ENCODE measurements at regions not wholly inside any gene's neighbourhood (a gene's known extent, or its start where the extent isn't known, plus 50 kb on each side); places are given as distances from the start of the nearest gene placed in this dataset.

GRCh38 chr7:42677751-42678699 lies 233.8 kb downstream of the C7orf25 start:
- no peak for DNase-seq (ENCODE audit: extremely low spot score, unreplicated experiment)
- TF ChIP-seq CTCF (conservative IDR thresholded peaks at IDR 0.05), result no peak
- no peak overlapping the region for H3K27ac Mint-ChIP-seq
- H3K9me3 Mint-ChIP-seq, result no peaks in the 10 kb centered on the region
- H3K27me3 Mint-ChIP-seq, result no peaks in the 10 kb centered on the region
- no peak overlapping the region for H3K4me3 Mint-ChIP-seq
- H3K36me3 Mint-ChIP-seq, result no peaks in the 10 kb centered on the region
- peaks cover 25% of the 10 kb centered on the region for H3K4me1 Mint-ChIP-seq (ENCODE audit: unreplicated experiment)

- no peaks in the 10 kb centered on the region for H3K27me3 Mint-ChIP-seq
- no peak for TF ChIP-seq CTCF (conservative IDR thresholded peaks at IDR 0.05)
- no peaks in the 10 kb centered on the region for H3K36me3 Mint-ChIP-seq
- no peak for DNase-seq (ENCODE audit: extremely low spot score, unreplicated experiment)
- no peak overlapping the region for H3K27ac Mint-ChIP-seq
- no peak overlapping the region for H3K4me3 Mint-ChIP-seq
- peaks cover 28% of the 10 kb centered on the region for H3K4me1 Mint-ChIP-seq (ENCODE audit: unreplicated experiment)
- H3K9me3 Mint-ChIP-seq, result peaks cover 3% of the 10 kb centered on the region
Observed at GRCh38 chr7:42674541-42674940, 237.3 kb downstream of the C7orf25 start.

- H3K27ac Mint-ChIP-seq, result no peak overlapping the region
- no peak for DNase-seq (ENCODE audit: extremely low spot score, unreplicated experiment)
- H3K9me3 Mint-ChIP-seq, result peaks cover 3% of the 10 kb centered on the region
- no peak overlapping the region for H3K4me3 Mint-ChIP-seq
- TF ChIP-seq CTCF (conservative IDR thresholded peaks at IDR 0.05), result no peak
- no peaks in the 10 kb centered on the region for H3K27me3 Mint-ChIP-seq
- H3K36me3 Mint-ChIP-seq, result no peaks in the 10 kb centered on the region
- H3K4me1 Mint-ChIP-seq (ENCODE audit: unreplicated experiment), result peaks cover 26% of the 10 kb centered on the region
Observed at GRCh38 chr7:42673951-42674350, 237.9 kb downstream of the C7orf25 start.

- Mint-ChIP-seq H3K27me3 (no peaks in the 10 kb centered on the region), H3K36me3 (peaks cover 1% of the 10 kb centered on the region), H3K4me1 (ENCODE audit: unreplicated experiment) (peaks cover 13% of the 10 kb centered on the region), H3K27ac (no peak overlapping the region), H3K4me3 (no peak overlapping the region), H3K9me3 (peaks cover 6% of the 10 kb centered on the region)
- TF ChIP-seq CTCF (conservative IDR thresholded peaks at IDR 0.05), result no peak
- no peak for DNase-seq (ENCODE audit: extremely low spot score, unreplicated experiment)
Observed at GRCh38 chr7:42672339-42672999, 239.4 kb downstream of the C7orf25 start.

- no peak for DNase-seq (ENCODE audit: extremely low spot score, unreplicated experiment)
- peaks cover 6% of the 10 kb centered on the region for H3K36me3 Mint-ChIP-seq
- no peak overlapping the region for H3K4me3 Mint-ChIP-seq
- TF ChIP-seq CTCF (conservative IDR thresholded peaks at IDR 0.05), result no peak
- peaks cover 13% of the 10 kb centered on the region for H3K9me3 Mint-ChIP-seq
- no peaks in the 10 kb centered on the region for H3K27me3 Mint-ChIP-seq
- peaks cover 12% of the 10 kb centered on the region for H3K4me1 Mint-ChIP-seq (ENCODE audit: unreplicated experiment)
- H3K27ac Mint-ChIP-seq, result no peak overlapping the region
Observed at GRCh38 chr7:42671627-42672026, 240.2 kb downstream of the C7orf25 start.
